Vagina (tissue), 2 donors: ENCODE measurements at regions not wholly inside any gene's neighbourhood (a gene's known extent, or its start where the extent isn't known, plus 50 kb on each side); places are given as distances from the start of the nearest gene placed in this dataset.
"Not testable (repeated sequence)": the region's sequence is repeated elsewhere in the genome, so short reads cannot be mapped to it uniquely, and the experiment has no call there.

ENCODE experiments used
- DNase-seq, 2 donors: peaks; one replicate each; pipeline ENCODE4 v3.0.0-alpha.2; 2017; ENCODE audit errors: extremely low spot score in 2 of 2
- H3K27ac ChIP-seq: fragments of 200-600 bp; sonication (generic); one replicate; pipeline ENCODE4 v1.5.1; 2019
- H3K27me3 ChIP-seq: fragments of 200-600 bp; sonication (generic); one replicate; pipeline ENCODE4 v1.5.1; 2019
- H3K36me3 ChIP-seq, 2 donors: fragments of 200-600 bp; sonication (generic); one replicate each; pipeline ENCODE4 v1.5.1; 2017 to 2019
- H3K4me1 ChIP-seq: fragments of 200-600 bp; sonication (generic); one replicate; pipeline ENCODE4 v1.5.1; 2019
- H3K4me3 ChIP-seq, 2 donors: fragments of 200-600 bp; sonication (generic); 1 replicate in 1 of 2; 2 replicates in 1 of 2; pipeline ENCODE4 v1.5.1; 2016 to 2019
- H3K9me3 ChIP-seq: fragments of 200-600 bp; sonication (generic); one replicate; pipeline ENCODE4 v1.5.1; 2019
- POLR2A ChIP-seq, 2 donors: fragments of 450-650 bp; IDR thresholded peaks; one replicate each; pipeline ENCODE4 v1.6.1; 2017; ENCODE audit warnings: antibody characterized with exemption in 2 of 2, mild to moderate bottlenecking in 2 of 2, moderate library complexity in 2 of 2
- POLR2AphosphoS5 ChIP-seq, 2 donors: sonication (generic); formaldehyde crosslinking; IDR thresholded peaks; one replicate each; pipeline ENCODE4 v1.9.0; 2017; ENCODE audit warnings: antibody characterized with exemption in 2 of 2, mild to moderate bottlenecking in 2 of 2, low read depth in 1 of 2; ENCODE audit not compliant: insufficient read depth in 1 of 2
- intact Hi-C: fragments of 100-400 bp; cut with DNase I; formaldehyde crosslinking; loops from one replicate; pipeline ENCODE4 v1.15.1; 2023
- TF ChIP-seq, protein P1 (sequence below), 3 experiments: fragments of 450-650 bp in 2 of 3; fragments of 200-600 bp in 1 of 3; sonication (generic) in 1 of 3; IDR thresholded peaks; one replicate each; pipeline ENCODE4 v1.5.1; 2017 to 2019; ENCODE audit warnings: antibody characterized with exemption in 3 of 3, mild to moderate bottlenecking in 2 of 3, moderate library complexity in 2 of 3

DNA sequence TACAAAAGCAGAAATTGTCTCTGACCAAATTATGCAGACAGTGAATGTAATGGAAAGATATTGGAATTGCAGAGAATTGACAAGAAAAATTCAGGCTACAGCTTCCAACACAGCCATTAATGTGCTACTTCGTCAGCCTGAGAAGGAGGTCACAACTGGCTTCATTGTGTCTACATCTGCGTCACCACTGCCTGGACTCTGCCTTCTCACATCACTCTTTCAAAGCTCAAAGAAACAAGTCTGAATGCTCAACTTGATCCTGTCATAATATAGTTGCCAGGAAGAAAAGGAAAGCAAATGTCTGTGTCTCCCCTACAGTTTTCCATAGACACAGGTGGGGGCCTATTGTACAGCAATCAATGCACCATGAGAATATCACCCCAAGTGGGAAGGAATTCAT lies 806.5 kb upstream of the CDH10 start:
- no peaks in the 10 kb centered on the region for H3K36me3 ChIP-seq
- no peak overlapping the region for H3K27ac ChIP-seq
- H3K9me3 ChIP-seq: no peaks in the 10 kb centered on the region
- intact Hi-C loops: no loop called here
- no peak overlapping the region for H3K4me3 ChIP-seq
- no peaks in the 10 kb centered on the region for H3K4me1 ChIP-seq
- no peak for DNase-seq
- TF ChIP-seq, protein P1, sequence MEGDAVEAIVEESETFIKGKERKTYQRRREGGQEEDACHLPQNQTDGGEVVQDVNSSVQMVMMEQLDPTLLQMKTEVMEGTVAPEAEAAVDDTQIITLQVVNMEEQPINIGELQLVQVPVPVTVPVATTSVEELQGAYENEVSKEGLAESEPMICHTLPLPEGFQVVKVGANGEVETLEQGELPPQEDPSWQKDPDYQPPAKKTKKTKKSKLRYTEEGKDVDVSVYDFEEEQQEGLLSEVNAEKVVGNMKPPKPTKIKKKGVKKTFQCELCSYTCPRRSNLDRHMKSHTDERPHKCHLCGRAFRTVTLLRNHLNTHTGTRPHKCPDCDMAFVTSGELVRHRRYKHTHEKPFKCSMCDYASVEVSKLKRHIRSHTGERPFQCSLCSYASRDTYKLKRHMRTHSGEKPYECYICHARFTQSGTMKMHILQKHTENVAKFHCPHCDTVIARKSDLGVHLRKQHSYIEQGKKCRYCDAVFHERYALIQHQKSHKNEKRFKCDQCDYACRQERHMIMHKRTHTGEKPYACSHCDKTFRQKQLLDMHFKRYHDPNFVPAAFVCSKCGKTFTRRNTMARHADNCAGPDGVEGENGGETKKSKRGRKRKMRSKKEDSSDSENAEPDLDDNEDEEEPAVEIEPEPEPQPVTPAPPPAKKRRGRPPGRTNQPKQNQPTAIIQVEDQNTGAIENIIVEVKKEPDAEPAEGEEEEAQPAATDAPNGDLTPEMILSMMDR (IDR thresholded peaks at IDR 0.05): no peak
- TF ChIP-seq POLR2A (IDR thresholded peaks at IDR 0.05) (no peak), POLR2AphosphoS5 (IDR thresholded peaks at IDR 0.05; ENCODE audit: insufficient read depth in 1 of 2, low read depth in 1 of 2) (no peak)
- H3K27me3 ChIP-seq: no peaks in the 10 kb centered on the region

DNA sequence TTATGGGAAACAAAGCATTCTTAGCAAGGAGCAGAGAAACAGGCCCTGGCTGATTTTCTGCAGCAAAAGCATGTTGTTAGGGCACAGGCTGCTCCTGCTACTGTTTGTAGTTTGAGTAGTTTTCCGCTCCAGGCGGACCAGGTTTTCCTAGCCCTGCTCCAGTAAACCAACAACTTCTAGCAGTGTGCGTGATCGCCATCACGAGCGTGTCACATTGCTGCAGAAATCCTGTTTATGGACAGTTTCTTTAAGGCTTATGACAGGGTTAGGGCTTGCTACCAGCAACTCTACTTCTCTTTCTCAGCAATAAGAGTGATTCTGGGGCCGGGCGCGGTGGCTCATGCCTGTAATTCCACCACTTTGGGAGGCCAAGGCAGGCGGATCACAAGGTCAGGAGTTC lies 803.9 kb upstream of the CDH10 start:
- intact Hi-C loops: no loop called here
- Histone ChIP-seq H3K4me3 (no peak overlapping the region), H3K4me1 (no peaks in the 10 kb centered on the region), H3K9me3 (no peaks in the 10 kb centered on the region), H3K36me3 (no peaks in the 10 kb centered on the region), H3K27ac (no peak overlapping the region), H3K27me3 (no peaks in the 10 kb centered on the region)
- DNase-seq: no peak
- no peak for TF ChIP-seq POLR2A (IDR thresholded peaks at IDR 0.05)
- TF ChIP-seq, protein P1 (IDR thresholded peaks at IDR 0.05): no peak
- no peak for TF ChIP-seq POLR2AphosphoS5 (IDR thresholded peaks at IDR 0.05; ENCODE audit: insufficient read depth in 1 of 2, low read depth in 1 of 2)

DNA sequence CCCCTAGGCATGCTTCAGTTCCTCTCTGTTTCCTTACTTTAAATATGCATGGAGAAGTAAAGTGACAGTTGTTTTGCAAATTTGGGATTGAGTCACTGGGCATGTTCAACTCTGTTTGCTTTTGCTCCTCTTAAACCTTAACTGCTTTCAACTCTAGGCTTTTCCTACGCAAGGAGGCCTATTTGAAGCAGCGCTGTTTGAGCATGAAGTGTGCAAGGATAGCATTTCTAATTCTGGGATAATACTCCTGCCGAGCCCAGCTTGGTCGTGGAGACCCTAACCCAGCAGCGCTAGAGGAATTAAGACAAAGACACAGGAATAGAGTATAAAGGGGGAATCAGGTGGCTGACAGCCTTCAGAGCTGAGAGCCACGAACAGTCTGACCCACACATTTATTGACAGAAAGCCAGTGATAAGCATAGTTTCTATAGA lies 803.4 kb upstream of the CDH10 start:
- TF ChIP-seq POLR2AphosphoS5 (IDR thresholded peaks at IDR 0.05; ENCODE audit: insufficient read depth in 1 of 2, low read depth in 1 of 2) (no peak), POLR2A (IDR thresholded peaks at IDR 0.05) (no peak)
- TF ChIP-seq, protein P1 (IDR thresholded peaks at IDR 0.05): no peak
- intact Hi-C loops: no loop called here
- H3K27ac ChIP-seq: no peak overlapping the region
- H3K27me3 ChIP-seq: no peaks in the 10 kb centered on the region
- H3K36me3 ChIP-seq: no peaks in the 10 kb centered on the region
- H3K4me1 ChIP-seq: no peaks in the 10 kb centered on the region
- no peaks in the 10 kb centered on the region for H3K9me3 ChIP-seq
- no peak for DNase-seq
- H3K4me3 ChIP-seq: no peak overlapping the region

DNA sequence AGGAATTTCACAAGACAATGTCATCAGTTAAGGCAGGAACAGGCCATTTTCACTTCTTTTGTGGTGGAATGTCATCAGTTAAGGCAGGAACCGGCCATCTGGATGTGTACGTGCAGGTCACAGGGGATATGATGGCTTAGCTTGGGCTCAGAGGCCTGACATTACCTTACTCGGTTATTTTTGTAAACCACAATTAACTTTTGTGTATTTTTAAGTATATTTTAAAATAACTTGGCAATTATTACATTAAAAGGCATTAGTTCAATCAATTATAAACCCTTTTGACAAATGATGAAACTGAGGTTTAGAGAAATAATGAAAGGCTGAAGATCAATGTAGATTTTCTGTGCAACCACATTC lies 801.3 kb upstream of the CDH10 start:
- H3K4me3 ChIP-seq, H3K4me1 ChIP-seq, intact Hi-C loops, H3K9me3 ChIP-seq, H3K27ac ChIP-seq, H3K36me3 ChIP-seq, H3K27me3 ChIP-seq, DNase-seq: not testable (repeated sequence)

DNA sequence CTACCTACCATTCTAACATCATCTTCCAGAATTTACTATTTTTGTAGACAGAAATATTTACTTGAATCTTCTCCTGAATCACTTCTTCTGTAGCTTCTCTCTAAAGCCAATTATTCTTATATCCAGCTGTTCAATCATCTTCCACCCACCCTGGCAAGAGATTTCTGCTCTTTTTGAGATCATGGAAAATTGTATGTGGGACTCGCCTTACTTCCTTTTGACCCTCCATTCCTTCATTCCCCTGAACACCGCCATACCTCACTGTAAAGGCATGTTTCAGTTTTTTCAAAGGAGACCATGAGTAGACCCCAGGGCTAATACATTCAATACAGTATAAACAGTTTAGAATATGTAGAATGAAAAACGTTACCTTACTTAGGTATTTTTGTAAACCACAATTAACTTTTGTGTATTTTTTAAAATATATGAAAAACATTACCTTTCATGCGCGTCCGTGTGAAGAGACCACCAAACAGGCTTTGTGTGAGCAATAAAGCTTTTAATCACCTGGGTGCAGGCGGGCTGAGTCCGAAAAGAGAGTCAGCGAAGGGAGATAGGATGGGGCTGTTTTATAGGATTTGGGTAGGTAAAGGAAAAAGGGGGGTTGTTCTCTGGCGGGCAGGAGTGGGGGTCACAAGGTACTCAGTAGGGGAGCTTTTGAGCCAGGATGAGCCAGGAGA lies 800.7 kb upstream of the CDH10 start:
- H3K4me1 ChIP-seq, H3K4me3 ChIP-seq, H3K27me3 ChIP-seq, H3K36me3 ChIP-seq, DNase-seq, H3K27ac ChIP-seq, intact Hi-C loops, H3K9me3 ChIP-seq: not testable (repeated sequence)

GRCh38 chr5:25444697-25445096 lies 799.9 kb upstream of the CDH10 start:
- no peaks in the 10 kb centered on the region for H3K27me3 ChIP-seq
- TF ChIP-seq POLR2AphosphoS5 (IDR thresholded peaks at IDR 0.05; ENCODE audit: insufficient read depth in 1 of 2, low read depth in 1 of 2) (no peak), POLR2A (IDR thresholded peaks at IDR 0.05) (no peak)
- TF ChIP-seq, protein P1 (IDR thresholded peaks at IDR 0.05): no peak
- no peaks in the 10 kb centered on the region for H3K9me3 ChIP-seq
- DNase-seq: no peak
- intact Hi-C loops: no loop called here
- no peak overlapping the region for H3K4me3 ChIP-seq
- H3K27ac ChIP-seq: no peak overlapping the region
- no peaks in the 10 kb centered on the region for H3K4me1 ChIP-seq
- no peaks in the 10 kb centered on the region for H3K36me3 ChIP-seq
